Endodermal cell (in vitro differentiated cells): ENCODE measurements at regions not wholly inside any gene's neighbourhood (a gene's known extent, or its start where the extent isn't known, plus 50 kb on each side); places are given as distances from the start of the nearest gene placed in this dataset.

Source experiments
- DNase-seq: peaks from one replicate; pipeline ENCODE4 v3.0.0-alpha.2; 2017
- H3K27ac ChIP-seq: 2 replicates; pipeline ENCODE4 v1.5.1; 2013; ENCODE audit warnings: mild to moderate bottlenecking, low read depth, low read length, moderate library complexity
- H3K27me3 ChIP-seq: 2 replicates; pipeline ENCODE4 v1.6.1; 2013; ENCODE audit warnings: mild to moderate bottlenecking, low read length, moderate library complexity; ENCODE audit not compliant: insufficient read depth, control insufficient read depth, poor library complexity, severe bottlenecking
- H3K36me3 ChIP-seq: 2 replicates; pipeline ENCODE4 v1.7.0; 2013; ENCODE audit warnings: mild to moderate bottlenecking, low read length, moderate library complexity; ENCODE audit not compliant: control insufficient read depth, insufficient read depth
- H3K4me1 ChIP-seq: one replicate; pipeline ENCODE4 v1.7.0; 2013; ENCODE audit warnings: low read length; ENCODE audit not compliant: control insufficient read depth, insufficient read depth
- H3K4me3 ChIP-seq: 2 replicates; pipeline ENCODE4 v1.5.1; 2013; ENCODE audit warnings: mild to moderate bottlenecking, low read length, moderate library complexity
- H3K9ac ChIP-seq: 2 replicates; pipeline ENCODE4 v1.6.1; 2013; ENCODE audit warnings: mild to moderate bottlenecking, low read length, moderate library complexity; ENCODE audit not compliant: poor library complexity, severe bottlenecking; ENCODE audit errors: extremely low read depth
- H3K9me3 ChIP-seq: 2 replicates; pipeline ENCODE4 v1.6.1; 2013; ENCODE audit warnings: mild to moderate bottlenecking, low read length, moderate library complexity; ENCODE audit not compliant: control insufficient read depth
- H3K27ac Mint-ChIP-seq: 2 replicates; pipeline ENCODE4 v1.8.0; 2020; ENCODE audit warnings: mixed read lengths
- H3K27me3 Mint-ChIP-seq: 2 replicates; pipeline ENCODE4 v1.8.0; 2021; ENCODE audit warnings: mild to moderate bottlenecking, mixed read lengths; ENCODE audit not compliant: insufficient read depth
- H3K36me3 Mint-ChIP-seq: 2 replicates; pipeline ENCODE4 v1.8.0; 2020; ENCODE audit warnings: low read depth, mixed read lengths
- H3K4me1 Mint-ChIP-seq: 2 replicates; pipeline ENCODE4 v1.8.0; 2020; ENCODE audit warnings: mixed read lengths
- H3K4me3 Mint-ChIP-seq: 2 replicates; pipeline ENCODE4 v1.8.0; 2020; ENCODE audit warnings: mild to moderate bottlenecking, moderate library complexity, mixed read lengths
- H3K9me3 Mint-ChIP-seq: 2 replicates; pipeline ENCODE4 v1.8.0; 2020; ENCODE audit warnings: mild to moderate bottlenecking, mixed read lengths
- WGBS, 2 experiments: methylation state at CpG; one replicate each; pipeline versions ENCODE4 v1.1.5 to v1.1.7; 2013; ENCODE audit warnings: missing lambda C conversion rate in 2 of 2, mixed read lengths in 1 of 2; ENCODE audit not compliant: insufficient coverage in 1 of 2, insufficient read length in 1 of 2; 5-methylcytosine and 5-hydroxymethylcytosine counted together
- TF ChIP-seq, protein P1 (sequence below): fragments of 200-600 bp; sonication (generic); conservative IDR thresholded peaks from 2 replicates; pipeline ENCODE4 v1.5.0; 2021; ENCODE audit warnings: antibody characterized with exemption, mild to moderate bottlenecking

DNA sequence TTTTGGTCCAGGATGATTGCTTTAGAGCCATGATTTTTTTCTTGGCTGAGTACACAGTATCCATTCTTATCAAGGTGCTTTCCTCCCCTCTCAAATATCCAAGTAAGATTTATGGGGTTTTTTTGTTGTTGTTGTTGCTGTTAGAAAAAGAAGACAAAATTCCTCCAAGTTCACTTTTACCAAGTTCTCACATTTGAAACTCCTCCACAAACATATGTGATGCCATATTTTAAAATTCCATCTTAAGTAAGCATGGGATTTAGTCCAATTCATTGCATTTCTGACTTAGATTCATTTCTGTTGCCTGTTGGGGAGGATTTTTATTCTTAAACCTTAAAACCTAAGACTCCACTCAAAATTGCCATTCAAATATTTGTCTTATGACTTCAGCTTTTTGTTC, 128.6 kb upstream of the SPATA12 start:
- H3K4me3 ChIP-seq, result no peak overlapping the region
- no peaks in the 10 kb centered on the region for H3K4me1 ChIP-seq
- TF ChIP-seq, protein P1, sequence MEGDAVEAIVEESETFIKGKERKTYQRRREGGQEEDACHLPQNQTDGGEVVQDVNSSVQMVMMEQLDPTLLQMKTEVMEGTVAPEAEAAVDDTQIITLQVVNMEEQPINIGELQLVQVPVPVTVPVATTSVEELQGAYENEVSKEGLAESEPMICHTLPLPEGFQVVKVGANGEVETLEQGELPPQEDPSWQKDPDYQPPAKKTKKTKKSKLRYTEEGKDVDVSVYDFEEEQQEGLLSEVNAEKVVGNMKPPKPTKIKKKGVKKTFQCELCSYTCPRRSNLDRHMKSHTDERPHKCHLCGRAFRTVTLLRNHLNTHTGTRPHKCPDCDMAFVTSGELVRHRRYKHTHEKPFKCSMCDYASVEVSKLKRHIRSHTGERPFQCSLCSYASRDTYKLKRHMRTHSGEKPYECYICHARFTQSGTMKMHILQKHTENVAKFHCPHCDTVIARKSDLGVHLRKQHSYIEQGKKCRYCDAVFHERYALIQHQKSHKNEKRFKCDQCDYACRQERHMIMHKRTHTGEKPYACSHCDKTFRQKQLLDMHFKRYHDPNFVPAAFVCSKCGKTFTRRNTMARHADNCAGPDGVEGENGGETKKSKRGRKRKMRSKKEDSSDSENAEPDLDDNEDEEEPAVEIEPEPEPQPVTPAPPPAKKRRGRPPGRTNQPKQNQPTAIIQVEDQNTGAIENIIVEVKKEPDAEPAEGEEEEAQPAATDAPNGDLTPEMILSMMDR, result no peak
- peaks cover 9% of the 10 kb centered on the region for H3K36me3 Mint-ChIP-seq
- H3K27ac ChIP-seq, result no peak overlapping the region
- H3K9me3 Mint-ChIP-seq, result peaks cover 26% of the 10 kb centered on the region
- no peak overlapping the region for H3K27ac Mint-ChIP-seq
- no peaks in the 10 kb centered on the region for H3K36me3 ChIP-seq
- peaks cover 19% of the 10 kb centered on the region for H3K9me3 ChIP-seq
- no peak for DNase-seq
- no peaks in the 10 kb centered on the region for H3K27me3 Mint-ChIP-seq
- H3K4me1 Mint-ChIP-seq, result peaks cover 10% of the 10 kb centered on the region
- H3K9ac ChIP-seq, result no peak overlapping the region
- no peaks in the 10 kb centered on the region for H3K27me3 ChIP-seq
- no peak overlapping the region for H3K4me3 Mint-ChIP-seq

DNA sequence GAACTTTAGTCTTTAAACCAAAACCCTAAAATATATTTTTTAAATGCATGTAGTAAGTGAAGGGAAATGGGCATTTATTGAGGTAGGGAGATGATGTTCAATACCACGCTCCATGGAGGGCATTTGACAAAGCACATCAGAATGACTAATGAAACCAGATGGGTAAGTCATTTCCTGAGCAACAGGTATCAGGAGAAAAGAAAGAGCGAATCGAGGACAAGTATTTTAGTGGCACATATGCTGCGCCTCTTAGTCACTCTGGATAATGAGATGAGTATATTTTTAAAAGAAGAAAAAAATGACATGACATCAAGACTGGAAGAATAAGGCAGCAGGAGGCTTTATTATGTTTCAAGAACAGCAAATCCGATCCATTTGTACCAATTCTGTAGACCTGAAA, 129.0 kb upstream of the ARHGEF3 start:
- DNase-seq, result no peak
- TF ChIP-seq, protein P1, result no peak
- Mint-ChIP-seq H3K9me3 (peaks cover 24% of the 10 kb centered on the region), H3K36me3 (peaks cover 9% of the 10 kb centered on the region), H3K27ac (no peak overlapping the region), H3K27me3 (no peaks in the 10 kb centered on the region), H3K4me1 (peaks cover 10% of the 10 kb centered on the region), H3K4me3 (no peak overlapping the region)
- peaks cover 11% of the 10 kb centered on the region for H3K9me3 ChIP-seq
- H3K9ac ChIP-seq, result no peak overlapping the region
- no peak overlapping the region for H3K4me3 ChIP-seq
- H3K36me3 ChIP-seq, result no peaks in the 10 kb centered on the region
- H3K4me1 ChIP-seq, result no peaks in the 10 kb centered on the region
- H3K27me3 ChIP-seq, result no peaks in the 10 kb centered on the region
- 94 to 97% methylated on average over 5 of the region's 5 CpGs for WGBS, 2 experiments
- H3K27ac ChIP-seq, result no peak overlapping the region

DNA sequence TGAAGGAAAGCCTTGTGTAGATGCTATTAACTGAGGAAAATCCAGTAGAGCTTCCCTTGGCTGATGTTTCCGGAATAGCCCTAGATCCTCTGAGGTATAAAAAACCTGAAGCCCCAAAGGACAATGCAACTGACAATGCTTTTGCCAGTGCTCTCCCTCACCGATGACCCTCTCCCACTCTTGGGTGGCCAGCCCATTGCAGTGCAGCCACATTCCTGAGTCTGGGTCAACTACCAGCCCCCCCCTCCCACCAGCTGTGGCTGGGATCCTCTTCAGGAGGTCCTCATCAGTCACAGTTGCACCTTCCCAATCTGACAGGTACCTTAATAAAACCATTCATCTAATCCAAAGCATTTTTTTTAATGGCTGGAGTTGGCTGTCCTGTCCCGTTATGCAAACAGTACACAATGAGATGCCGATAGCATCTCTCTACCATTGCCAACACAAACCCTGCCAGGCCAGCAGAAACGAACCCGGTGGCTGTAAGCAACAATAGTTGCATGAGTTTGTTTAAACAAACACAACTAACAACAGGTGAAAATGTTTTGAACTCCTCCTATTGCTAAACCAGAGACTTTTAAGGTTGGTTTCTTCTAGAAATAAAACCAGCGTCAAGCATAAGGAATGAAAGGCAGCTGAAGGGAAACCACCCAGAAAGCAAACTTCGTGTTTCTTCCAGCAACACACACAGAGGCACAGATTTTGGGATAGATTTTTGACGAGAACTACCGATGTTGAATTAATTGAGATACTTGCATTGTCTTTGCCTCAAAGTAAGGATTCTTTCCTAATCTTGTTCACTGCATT, 128.3 kb upstream of the ARHGEF3 start:
- WGBS, 2 experiments, result 94% methylated on average over 8 to 10 of the region's 10 CpGs
- H3K36me3 Mint-ChIP-seq, result peaks cover 5% of the 10 kb centered on the region
- no peak overlapping the region for H3K4me3 Mint-ChIP-seq
- H3K27me3 Mint-ChIP-seq, result no peaks in the 10 kb centered on the region
- H3K27ac Mint-ChIP-seq, result no peak overlapping the region
- Histone ChIP-seq H3K9ac (no peak overlapping the region), H3K4me3 (no peak overlapping the region), H3K4me1 (no peaks in the 10 kb centered on the region), H3K9me3 (peaks cover 9% of the 10 kb centered on the region), H3K36me3 (no peaks in the 10 kb centered on the region), H3K27me3 (no peaks in the 10 kb centered on the region), H3K27ac (no peak overlapping the region)
- no peak for DNase-seq
- H3K9me3 Mint-ChIP-seq, result peaks cover 17% of the 10 kb centered on the region
- peaks cover 10% of the 10 kb centered on the region for H3K4me1 Mint-ChIP-seq
- TF ChIP-seq, protein P1, result no peak
